Keratinocyte (primary cell): ENCODE measurements at regions not wholly inside any gene's neighbourhood (a gene's known extent, or its start where the extent isn't known, plus 50 kb on each side); places are given as distances from the start of the nearest gene placed in this dataset.

Experiments
- CTCF ChIP-seq, 3 experiments: IDR thresholded peaks in 1 of 3; conservative IDR thresholded peaks in 1 of 3; optimal IDR thresholded peaks in 1 of 3; 2 replicates in 2 of 3; 3 replicates in 1 of 3; pipeline versions ENCODE3 to v1.5.1; 2011; ENCODE audit warnings: low read length in 3 of 3, mild to moderate bottlenecking in 3 of 3, moderate library complexity in 2 of 3, control low read depth in 1 of 3, inconsistent platforms in 1 of 3; ENCODE audit not compliant: insufficient read depth in 2 of 3; ENCODE audit errors: extremely low read depth in 1 of 3
- EZH2 ChIP-seq: IDR thresholded peaks from one replicate; pipeline ENCODE4 v1.6.1; 2012; ENCODE audit warnings: inconsistent platforms, mild to moderate bottlenecking, low read length, moderate library complexity

- TF ChIP-seq CTCF (optimal IDR thresholded peaks at IDR 0.05 in 1 of 3, IDR thresholded peaks at IDR 0.05 in 1 of 3, conservative IDR thresholded peaks at IDR 0.05 in 1 of 3; ENCODE audit: extremely low read depth in 1 of 3, insufficient read depth in 2 of 3, low read length in 3 of 3) (no peak), EZH2 (no peak)
Measured at GRCh38 chr9:2351324-2351723, 270.3 kb upstream of the VLDLR start.
